ENCODE measurements at regions not wholly inside any gene's neighbourhood (a gene's known extent, or its start where the extent isn't known, plus 50 kb on each side); places are given as distances from the start of the nearest gene placed in this dataset.

GRCh38 chr4:112036886-112037285 is 108.4 kb upstream of the FAM241A start:
- no peak for TF ChIP-seq RCOR1 (conservative IDR thresholded peaks at IDR 0.05; ENCODE audit: low read depth, low read length)
- no peak for TF ChIP-seq GABPA (IDR thresholded peaks at IDR 0.05; ENCODE audit: low read depth)
- TF ChIP-seq TAF1 (IDR thresholded peaks at IDR 0.05; ENCODE audit: borderline replicate concordance, low read depth, low read length): no peak
- no peak for TF ChIP-seq CREB1 (IDR thresholded peaks at IDR 0.05; ENCODE audit: low read depth)
- TF ChIP-seq DPF2 (IDR thresholded peaks at IDR 0.05): no peak
- TF ChIP-seq NFIC (IDR thresholded peaks at IDR 0.05; ENCODE audit: low read depth, low read length): no peak
- no peak for TF ChIP-seq CTCF (IDR thresholded peaks at IDR 0.05 in 2 of 3, conservative IDR thresholded peaks at IDR 0.05 in 1 of 3; ENCODE audit: control insufficient read depth in 2 of 3, extremely low read depth in 1 of 3, insufficient read depth in 1 of 3, low read depth in 3 of 3, low read length in 3 of 3)
- no peak for TF ChIP-seq POLR2AphosphoS5 (IDR thresholded peaks at IDR 0.05; ENCODE audit: low read length)
- no peak for TF ChIP-seq ATF2 (IDR thresholded peaks at IDR 0.05; ENCODE audit: low read length)
- TF ChIP-seq POLR2A (IDR thresholded peaks at IDR 0.05; ENCODE audit: low read depth, low read length): no peak
- no peak for TF ChIP-seq NFYB (IDR thresholded peaks at IDR 0.05; ENCODE audit: insufficient read depth, low read depth, low read length)
